ENCODE measurements at regions not wholly inside any gene's neighbourhood (a gene's known extent, or its start where the extent isn't known, plus 50 kb on each side); places are given as distances from the start of the nearest gene placed in this dataset.

GRCh38 chr11:98300719-98301118 is 720.0 kb upstream of the CNTN5 start:
- TF ChIP-seq NFYB (IDR thresholded peaks at IDR 0.05; ENCODE audit: extremely low read depth, insufficient read length) (no peak), ZBTB1 (CRISPR knock-in tag; IDR thresholded peaks at IDR 0.05; ENCODE audit: borderline replicate concordance, low read depth) (no peak), EP300 (IDR thresholded peaks at IDR 0.05; ENCODE audit: low read length) (no peak), ESRRA (IDR thresholded peaks at IDR 0.05; ENCODE audit: borderline replicate concordance, low read depth) (no peak), ZBTB49 (CRISPR knock-in tag; IDR thresholded peaks at IDR 0.05; ENCODE audit: borderline replicate concordance) (no peak), CEBPB (tag; IDR thresholded peaks at IDR 0.05) (no peak), POLR2AphosphoS5 (IDR thresholded peaks at IDR 0.05; ENCODE audit: control insufficient read depth, insufficient read depth, low read depth, low read length) (no peak), ZKSCAN1 (IDR thresholded peaks at IDR 0.05; ENCODE audit: low read depth, low read length) (no peak), ZNF785 (CRISPR knock-in tag; IDR thresholded peaks at IDR 0.05) (no peak), POLR2A (conservative IDR thresholded peaks at IDR 0.05) (no peak), ETS2 (tag; IDR thresholded peaks at IDR 0.05; ENCODE audit: borderline replicate concordance, poor library complexity, severe bottlenecking) (no peak), THRA (IDR thresholded peaks at IDR 0.05) (no peak), CREM (IDR thresholded peaks at IDR 0.05; ENCODE audit: low read depth) (no peak)
- TF ChIP-seq, protein P1, sequence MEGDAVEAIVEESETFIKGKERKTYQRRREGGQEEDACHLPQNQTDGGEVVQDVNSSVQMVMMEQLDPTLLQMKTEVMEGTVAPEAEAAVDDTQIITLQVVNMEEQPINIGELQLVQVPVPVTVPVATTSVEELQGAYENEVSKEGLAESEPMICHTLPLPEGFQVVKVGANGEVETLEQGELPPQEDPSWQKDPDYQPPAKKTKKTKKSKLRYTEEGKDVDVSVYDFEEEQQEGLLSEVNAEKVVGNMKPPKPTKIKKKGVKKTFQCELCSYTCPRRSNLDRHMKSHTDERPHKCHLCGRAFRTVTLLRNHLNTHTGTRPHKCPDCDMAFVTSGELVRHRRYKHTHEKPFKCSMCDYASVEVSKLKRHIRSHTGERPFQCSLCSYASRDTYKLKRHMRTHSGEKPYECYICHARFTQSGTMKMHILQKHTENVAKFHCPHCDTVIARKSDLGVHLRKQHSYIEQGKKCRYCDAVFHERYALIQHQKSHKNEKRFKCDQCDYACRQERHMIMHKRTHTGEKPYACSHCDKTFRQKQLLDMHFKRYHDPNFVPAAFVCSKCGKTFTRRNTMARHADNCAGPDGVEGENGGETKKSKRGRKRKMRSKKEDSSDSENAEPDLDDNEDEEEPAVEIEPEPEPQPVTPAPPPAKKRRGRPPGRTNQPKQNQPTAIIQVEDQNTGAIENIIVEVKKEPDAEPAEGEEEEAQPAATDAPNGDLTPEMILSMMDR (IDR thresholded peaks at IDR 0.05 in 2 of 3, conservative IDR thresholded peaks at IDR 0.05 in 1 of 3; ENCODE audit: insufficient read depth in 2 of 3, low read depth in 1 of 3, low read length in 3 of 3) = no peak

Measured in K562 (cell line).